Naive B cell (primary cell): ENCODE measurements at regions not wholly inside any gene's neighbourhood (a gene's known extent, or its start where the extent isn't known, plus 50 kb on each side); places are given as distances from the start of the nearest gene placed in this dataset.

ENCODE experiments used
- ATAC-seq, 2 donors: fragments of 150-1000 bp; cut with Tn5 transposase; 2 replicates each; pipeline ENCODE4 v1.10.0; 2021; ENCODE audit warnings: low read depth in 2 of 2, mild to moderate bottlenecking in 2 of 2, moderate library complexity in 2 of 2
- DNase-seq: peaks from one replicate; pipeline ENCODE4 v3.0.0; 2022
- H3K27ac Mint-ChIP-seq, 6 donors: one replicate each; pipeline ENCODE4 v1.8.0; 2020 to 2022; ENCODE audit warnings: mild to moderate bottlenecking in 6 of 6, mixed read lengths in 6 of 6, moderate library complexity in 5 of 6, inconsistent platforms in 2 of 6
- H3K27me3 Mint-ChIP-seq, 3 donors: one replicate each; pipeline ENCODE4 v1.8.0; 2021 to 2022; ENCODE audit warnings: mixed read lengths in 3 of 3, mild to moderate bottlenecking in 1 of 3
- H3K36me3 Mint-ChIP-seq, 2 donors: one replicate each; pipeline ENCODE4 v1.8.0; 2020 to 2022; ENCODE audit warnings: mixed read lengths in 2 of 2, inconsistent platforms in 1 of 2, mild to moderate bottlenecking in 1 of 2
- H3K4me1 Mint-ChIP-seq, 3 donors: one replicate each; pipeline ENCODE4 v1.8.0; 2020 to 2022; ENCODE audit warnings: mixed read lengths in 3 of 3, inconsistent platforms in 1 of 3, mild to moderate bottlenecking in 1 of 3, moderate library complexity in 1 of 3
- H3K4me3 Mint-ChIP-seq, 8 donors: one replicate each; pipeline ENCODE4 v1.8.0; 2020 to 2022; ENCODE audit warnings: mild to moderate bottlenecking in 8 of 8, mixed read lengths in 8 of 8, moderate library complexity in 8 of 8, inconsistent platforms in 2 of 8
- H3K9me3 Mint-ChIP-seq, 7 donors: one replicate each; pipeline ENCODE4 v1.8.0; 2020 to 2022; ENCODE audit warnings: mixed read lengths in 7 of 7, mild to moderate bottlenecking in 5 of 7, inconsistent platforms in 2 of 7, moderate library complexity in 1 of 7

- Mint-ChIP-seq H3K9me3 (peaks cover 0 to 6% (median 2%) of the 10 kb centered on the region in 7 donors), H3K27ac (no peak overlapping the region), H3K27me3 (peaks cover 3 to 21% (median 20%) of the 10 kb centered on the region in 3 donors), H3K36me3 (no peaks in the 10 kb centered on the region), H3K4me1 (no peaks in the 10 kb centered on the region), H3K4me3 (no peak overlapping the region)
- no peak for ATAC-seq
- DNase-seq = no peak
Observed at GRCh38 chr4:17329046-17329445, 182.8 kb downstream of the QDPR start.

- peaks cover 3 to 20% (median 17%) of the 10 kb centered on the region in 3 donors for H3K27me3 Mint-ChIP-seq
- no peak for ATAC-seq
- no peak for DNase-seq
- H3K4me3 Mint-ChIP-seq = no peak overlapping the region
- H3K36me3 Mint-ChIP-seq = no peaks in the 10 kb centered on the region
- no peak overlapping the region for H3K27ac Mint-ChIP-seq
- peaks cover 0 to 6% (median 2%) of the 10 kb centered on the region in 7 donors for H3K9me3 Mint-ChIP-seq
- H3K4me1 Mint-ChIP-seq = no peaks in the 10 kb centered on the region
Observed at GRCh38 chr4:17328141-17328815, 183.6 kb downstream of the QDPR start.

- Mint-ChIP-seq H3K4me3 (no peak overlapping the region), H3K36me3 (no peaks in the 10 kb centered on the region), H3K27me3 (peaks cover 3 to 20% (median 17%) of the 10 kb centered on the region in 3 donors), H3K9me3 (peaks cover 0 to 6% (median 2%) of the 10 kb centered on the region in 7 donors), H3K4me1 (no peaks in the 10 kb centered on the region), H3K27ac (no peak overlapping the region)
- ATAC-seq = no peak
- no peak for DNase-seq
Observed at GRCh38 chr4:17327591-17327990, 184.3 kb downstream of the QDPR start.

GRCh38 chr4:17326756-17327155, 185.1 kb downstream of the QDPR start:
- H3K4me3 Mint-ChIP-seq = no peak overlapping the region
- DNase-seq (no peak), ATAC-seq (no peak)
- no peak overlapping the region for H3K27ac Mint-ChIP-seq
- peaks cover 3 to 20% (median 17%) of the 10 kb centered on the region in 3 donors for H3K27me3 Mint-ChIP-seq
- no peaks in the 10 kb centered on the region for H3K36me3 Mint-ChIP-seq
- H3K9me3 Mint-ChIP-seq = peaks cover 0 to 6% (median 2%) of the 10 kb centered on the region in 7 donors
- H3K4me1 Mint-ChIP-seq = no peaks in the 10 kb centered on the region

- H3K9me3 Mint-ChIP-seq = peaks cover 0 to 8% (median 5%) of the 10 kb centered on the region in 7 donors
- peaks cover 0 to 5% of the 10 kb centered on the region in 2 donors for H3K36me3 Mint-ChIP-seq
- no peaks in the 10 kb centered on the region for H3K4me1 Mint-ChIP-seq
- ATAC-seq (no peak), DNase-seq (no peak)
- no peak overlapping the region for H3K27ac Mint-ChIP-seq
- H3K27me3 Mint-ChIP-seq = peaks cover 7 to 20% (median 17%) of the 10 kb centered on the region in 3 donors
- no peak overlapping the region for H3K4me3 Mint-ChIP-seq
Observed at GRCh38 chr4:17325098-17325497, 186.8 kb downstream of the QDPR start.

- DNase-seq (no peak), ATAC-seq (no peak)
- H3K4me1 Mint-ChIP-seq = no peaks in the 10 kb centered on the region
- H3K36me3 Mint-ChIP-seq = peaks cover 0 to 5% of the 10 kb centered on the region in 2 donors
- H3K27ac Mint-ChIP-seq = no peak overlapping the region
- peaks cover 0 to 12% (median 7%) of the 10 kb centered on the region in 7 donors for H3K9me3 Mint-ChIP-seq
- H3K27me3 Mint-ChIP-seq = peaks cover 12 to 20% (median 17%) of the 10 kb centered on the region in 3 donors
- H3K4me3 Mint-ChIP-seq = no peak overlapping the region
Observed at GRCh38 chr4:17324386-17324830, 187.5 kb downstream of the QDPR start.

- no peak for DNase-seq
- H3K4me1 Mint-ChIP-seq = no peaks in the 10 kb centered on the region
- peaks cover 0 to 14% (median 9%) of the 10 kb centered on the region in 7 donors for H3K9me3 Mint-ChIP-seq
- ATAC-seq = no peak
- H3K27ac Mint-ChIP-seq = no peak overlapping the region
- H3K36me3 Mint-ChIP-seq = peaks cover 0 to 5% of the 10 kb centered on the region in 2 donors
- no peak overlapping the region for H3K4me3 Mint-ChIP-seq
- peaks cover 11 to 20% (median 17%) of the 10 kb centered on the region in 3 donors for H3K27me3 Mint-ChIP-seq
Observed at GRCh38 chr4:17323554-17324385, 188.1 kb downstream of the QDPR start.

GRCh38 chr4:17322514-17322913, 189.4 kb downstream of the QDPR start:
- DNase-seq = no peak
- ATAC-seq = no peak
- H3K27me3 Mint-ChIP-seq = peaks cover 9 to 15% (median 9%) of the 10 kb centered on the region in 3 donors
- H3K9me3 Mint-ChIP-seq = peaks cover 0 to 14% (median 9%) of the 10 kb centered on the region in 7 donors
- no peaks in the 10 kb centered on the region for H3K4me1 Mint-ChIP-seq
- H3K36me3 Mint-ChIP-seq = peaks cover 0 to 5% of the 10 kb centered on the region in 2 donors
- H3K27ac Mint-ChIP-seq = no peak overlapping the region
- no peak overlapping the region for H3K4me3 Mint-ChIP-seq

GRCh38 chr4:17320046-17320445, 191.8 kb downstream of the QDPR start:
- Mint-ChIP-seq H3K27ac (no peak overlapping the region), H3K9me3 (peaks cover 0 to 12% (median 7%) of the 10 kb centered on the region in 7 donors), H3K4me3 (peak overlapping the region in 1 of 8 donors; percentile 32), H3K36me3 (peaks cover 0 to 5% of the 10 kb centered on the region in 2 donors), H3K4me1 (no peaks in the 10 kb centered on the region), H3K27me3 (peaks cover 0 to 13% (median 9%) of the 10 kb centered on the region in 3 donors)
- ATAC-seq = no peak
- no peak for DNase-seq

- Mint-ChIP-seq H3K4me3 (no peak overlapping the region), H3K27me3 (peaks cover 0 to 13% (median 9%) of the 10 kb centered on the region in 3 donors), H3K9me3 (peaks cover 0 to 12% (median 7%) of the 10 kb centered on the region in 7 donors), H3K4me1 (no peaks in the 10 kb centered on the region), H3K36me3 (peaks cover 0 to 5% of the 10 kb centered on the region in 2 donors), H3K27ac (no peak overlapping the region)
- ATAC-seq (no peak), DNase-seq (no peak)
Observed at GRCh38 chr4:17317526-17317925, 194.4 kb downstream of the QDPR start.

- Mint-ChIP-seq H3K36me3 (peaks cover 0 to 5% of the 10 kb centered on the region in 2 donors), H3K27ac (no peak overlapping the region), H3K4me1 (no peaks in the 10 kb centered on the region), H3K4me3 (no peak overlapping the region), H3K27me3 (peaks cover 0 to 13% (median 9%) of the 10 kb centered on the region in 3 donors), H3K9me3 (peaks cover 0 to 12% (median 7%) of the 10 kb centered on the region in 7 donors)
- no peak for ATAC-seq
- no peak for DNase-seq
Observed at GRCh38 chr4:17316566-17316965, 195.3 kb downstream of the QDPR start.

GRCh38 chr4:17315459-17315858, 196.4 kb downstream of the QDPR start:
- Mint-ChIP-seq H3K4me3 (no peak overlapping the region), H3K36me3 (peaks cover 0 to 1% of the 10 kb centered on the region in 2 donors), H3K9me3 (peaks cover 0 to 18% (median 7%) of the 10 kb centered on the region in 7 donors), H3K27ac (no peak overlapping the region), H3K4me1 (no peaks in the 10 kb centered on the region), H3K27me3 (peaks cover 0 to 11% (median 9%) of the 10 kb centered on the region in 3 donors)
- ATAC-seq = no peak
- DNase-seq = no peak

GRCh38 chr4:17313194-17313593, 198.7 kb downstream of the QDPR start:
- no peak for DNase-seq
- H3K36me3 Mint-ChIP-seq = no peaks in the 10 kb centered on the region
- H3K9me3 Mint-ChIP-seq = peaks cover 0 to 28% (median 4%) of the 10 kb centered on the region in 7 donors
- ATAC-seq = no peak
- H3K27ac Mint-ChIP-seq = no peak overlapping the region
- H3K4me3 Mint-ChIP-seq = no peak overlapping the region
- peaks cover 0 to 9% (median 6%) of the 10 kb centered on the region in 3 donors for H3K27me3 Mint-ChIP-seq
- H3K4me1 Mint-ChIP-seq = no peaks in the 10 kb centered on the region
